RWPE2 (cell line): ENCODE measurements at regions not wholly inside any gene's neighbourhood (a gene's known extent, or its start where the extent isn't known, plus 50 kb on each side); places are given as distances from the start of the nearest gene placed in this dataset.

Experiments
- ATAC-seq: fragments of 200-7000 bp; cut with Tn5 transposase; 3 replicates; pipeline ENCODE4 v1.9.1; 2021; ENCODE audit warnings: low read depth
- DNase-seq: peaks from one replicate; pipeline ENCODE4 v3.0.0-alpha.2; 2020; ENCODE audit warnings: low spot score
- H3K27ac ChIP-seq: fragments of 450-650 bp; 2 replicates; pipeline ENCODE4 v1.5.1; 2017; ENCODE audit warnings: mild to moderate bottlenecking; ENCODE audit not compliant: poor library complexity, severe bottlenecking
- H3K27me3 ChIP-seq: fragments of 250-450 bp; sonication (Bioruptor Pico); 2 replicates; pipeline ENCODE4 v1.5.1; 2021; ENCODE audit warnings: mild to moderate bottlenecking, moderate library complexity; ENCODE audit not compliant: insufficient read depth, poor library complexity, severe bottlenecking
- H3K36me3 ChIP-seq: fragments of 250-450 bp; sonication (Bioruptor Pico); 2 replicates; pipeline ENCODE4 v1.5.1; 2020; ENCODE audit warnings: low read depth, mild to moderate bottlenecking, moderate library complexity
- H3K4me1 ChIP-seq: fragments of 250-450 bp; sonication (Bioruptor Pico); 2 replicates; pipeline ENCODE4 v1.5.1; 2021; ENCODE audit warnings: mild to moderate bottlenecking, moderate library complexity; ENCODE audit not compliant: insufficient read depth, poor library complexity, severe bottlenecking
- H3K4me3 ChIP-seq: fragments of 250-450 bp; sonication (Bioruptor Pico); 2 replicates; pipeline ENCODE4 v1.5.1; 2021; ENCODE audit warnings: mild to moderate bottlenecking, moderate library complexity; ENCODE audit not compliant: severe bottlenecking
- H3K9me3 ChIP-seq: fragments of 250-450 bp; sonication (Bioruptor Pico); 2 replicates; pipeline ENCODE4 v1.5.1; 2021; ENCODE audit warnings: mild to moderate bottlenecking, moderate library complexity; ENCODE audit not compliant: severe bottlenecking
- CTCF ChIP-seq: fragments of 450-650 bp; IDR thresholded peaks from one replicate; pipeline ENCODE4 v1.5.1; 2017; ENCODE audit warnings: mild to moderate bottlenecking, moderate library complexity; ENCODE audit not compliant: poor library complexity, severe bottlenecking

- Histone ChIP-seq H3K27me3 (no peaks in the 10 kb centered on the region), H3K9me3 (no peaks in the 10 kb centered on the region), H3K4me3 (no peak overlapping the region), H3K36me3 (no peaks in the 10 kb centered on the region), H3K27ac (no peak overlapping the region), H3K4me1 (no peaks in the 10 kb centered on the region)
- DNase-seq (no peak), ATAC-seq (no peak)
- no peak for TF ChIP-seq CTCF
These were observed 62.0 kb upstream of the PTPRJ start for GRCh38 chr11:47918370-47918690.

GRCh38 chr11:47917599-47918369 lies 62.6 kb upstream of the PTPRJ start:
- no peak for DNase-seq
- no peak overlapping the region for H3K4me3 ChIP-seq
- TF ChIP-seq CTCF: no peak
- ATAC-seq: peak; percentile 43; the same call in 2 of the 3 replicates
- no peaks in the 10 kb centered on the region for H3K36me3 ChIP-seq
- no peaks in the 10 kb centered on the region for H3K9me3 ChIP-seq
- no peaks in the 10 kb centered on the region for H3K27me3 ChIP-seq
- H3K27ac ChIP-seq: no peak overlapping the region
- no peaks in the 10 kb centered on the region for H3K4me1 ChIP-seq

- H3K4me1 ChIP-seq: no peaks in the 10 kb centered on the region
- H3K27me3 ChIP-seq: no peaks in the 10 kb centered on the region
- H3K4me3 ChIP-seq: no peak overlapping the region
- no peak overlapping the region for H3K27ac ChIP-seq
- H3K9me3 ChIP-seq: no peaks in the 10 kb centered on the region
- TF ChIP-seq CTCF: no peak
- no peak for DNase-seq
- ATAC-seq: no peak
- H3K36me3 ChIP-seq: no peaks in the 10 kb centered on the region
These were observed 64.0 kb upstream of the PTPRJ start for GRCh38 chr11:47916361-47916841.

- no peak for TF ChIP-seq CTCF
- H3K36me3 ChIP-seq: no peaks in the 10 kb centered on the region
- no peaks in the 10 kb centered on the region for H3K4me1 ChIP-seq
- no peak overlapping the region for H3K4me3 ChIP-seq
- ATAC-seq (no peak), DNase-seq (no peak)
- H3K9me3 ChIP-seq: no peaks in the 10 kb centered on the region
- no peak overlapping the region for H3K27ac ChIP-seq
- no peaks in the 10 kb centered on the region for H3K27me3 ChIP-seq
These were observed 64.6 kb upstream of the PTPRJ start for GRCh38 chr11:47915783-47916182.

GRCh38 chr11:47915374-47915773 lies 65.0 kb upstream of the PTPRJ start:
- TF ChIP-seq CTCF: no peak
- H3K27ac ChIP-seq: no peak overlapping the region
- no peak for DNase-seq
- ATAC-seq: no peak
- no peak overlapping the region for H3K4me3 ChIP-seq
- no peaks in the 10 kb centered on the region for H3K9me3 ChIP-seq
- no peaks in the 10 kb centered on the region for H3K27me3 ChIP-seq
- H3K4me1 ChIP-seq: no peaks in the 10 kb centered on the region
- H3K36me3 ChIP-seq: no peaks in the 10 kb centered on the region
